Lung (tissue), 11 donors: ENCODE measurements at regions not wholly inside any gene's neighbourhood (a gene's known extent, or its start where the extent isn't known, plus 50 kb on each side); places are given as distances from the start of the nearest gene placed in this dataset.

Experiments used
- ATAC-seq: fragments of 200-7000 bp; cut with Tn5 transposase; one replicate; pipeline ENCODE4 v1.9.1; 2020; ENCODE audit warnings: moderate number of reproducible peaks; ENCODE audit not compliant: insufficient read depth, low FRiP score
- DNase-seq, 3 donors: peaks; one replicate each; pipeline ENCODE4 v3.0.0-alpha.2; 2013 to 2017
- H3K27ac ChIP-seq, 2 donors: one replicate each; pipeline ENCODE4 v1.5.1; 2013; ENCODE audit warnings: mild to moderate bottlenecking in 2 of 2, moderate library complexity in 2 of 2, control low read depth in 1 of 2, inconsistent platforms in 1 of 2, low read depth in 1 of 2, low read length in 1 of 2
- H3K27me3 ChIP-seq, 3 donors: one replicate each; pipeline ENCODE4 v1.5.1; 2013; ENCODE audit warnings: low read length in 2 of 3; ENCODE audit not compliant: control insufficient read depth in 3 of 3, insufficient read depth in 3 of 3
- H3K36me3 ChIP-seq, 4 donors: one replicate each; pipeline ENCODE4 v1.5.1; 2013; ENCODE audit warnings: low read length in 4 of 4, mild to moderate bottlenecking in 1 of 4, moderate library complexity in 1 of 4; ENCODE audit not compliant: control insufficient read depth in 4 of 4, insufficient read depth in 4 of 4
- H3K4me1 ChIP-seq, 5 donors: one replicate each; pipeline ENCODE4 v1.5.1; 2013; ENCODE audit warnings: low read length in 5 of 5, mild to moderate bottlenecking in 2 of 5, moderate library complexity in 1 of 5; ENCODE audit not compliant: control insufficient read depth in 5 of 5, insufficient read depth in 5 of 5
- H3K4me3 ChIP-seq: one replicate; pipeline ENCODE4 v1.5.1; 2013; ENCODE audit warnings: mild to moderate bottlenecking, control low read depth, moderate library complexity
- H3K9ac ChIP-seq, 2 donors: one replicate each; pipeline ENCODE4 v1.5.1; 2013; ENCODE audit warnings: low read length in 2 of 2, control low read depth in 1 of 2; ENCODE audit not compliant: insufficient read depth in 1 of 2
- H3K9me3 ChIP-seq, 4 donors: one replicate each; pipeline ENCODE4 v1.5.1; 2013; ENCODE audit warnings: low read length in 3 of 4, mild to moderate bottlenecking in 1 of 4, moderate library complexity in 1 of 4; ENCODE audit not compliant: control insufficient read depth in 4 of 4, insufficient read depth in 3 of 4
- CTCF ChIP-seq: IDR thresholded peaks from 2 replicates; pipeline ENCODE4 v1.5.1; 2012; ENCODE audit warnings: mild to moderate bottlenecking; ENCODE audit errors: control extremely low read depth, extremely low read depth
- WGBS, 2 donors: extraction: QIAGEN DNeasy Blood & Tissue Kit; methylation state at CpG; one replicate each; pipeline ENCODE4 v1.1.7; 2013; 5-methylcytosine and 5-hydroxymethylcytosine counted together
- donor health status: control.
- donor health status: control.
- donor health status: Bipolar disorder and iron deficiency.
- donor health status: healthy.
- donor health status: DM: yes; HTN: yes; CAD: no.

- DNase-seq (no peak), ATAC-seq (no peak)
- peaks cover 0 to 4% (median 0%) of the 10 kb centered on the region in 5 donors for H3K4me1 ChIP-seq
- H3K27me3 ChIP-seq, result no peaks in the 10 kb centered on the region
- no peak overlapping the region for H3K9ac ChIP-seq
- no peak for TF ChIP-seq CTCF
- no peak overlapping the region for H3K27ac ChIP-seq
- H3K4me3 ChIP-seq, result no peak overlapping the region
- 96 to 97% methylated on average over 2 of the region's 2 CpGs for WGBS, 2 donors
- H3K9me3 ChIP-seq, result peaks cover 0 to 4% (median 0%) of the 10 kb centered on the region in 4 donors
- H3K36me3 ChIP-seq, result no peaks in the 10 kb centered on the region
Observed at GRCh38 chr13:99031832-99032231, 54.0 kb upstream of the DOCK9 start.

- Histone ChIP-seq H3K36me3 (no peaks in the 10 kb centered on the region), H3K9me3 (peaks cover 0 to 3% (median 0%) of the 10 kb centered on the region in 4 donors), H3K4me3 (no peak overlapping the region), H3K27me3 (no peaks in the 10 kb centered on the region), H3K27ac (no peak overlapping the region), H3K9ac (no peak overlapping the region), H3K4me1 (peaks cover 0 to 4% (median 0%) of the 10 kb centered on the region in 5 donors)
- peak; percentile 45 for TF ChIP-seq CTCF
- ATAC-seq, result no peak
- peak in 2 of 3 donors; percentile 67 to 69 for DNase-seq
Observed at GRCh38 chr13:99033814-99034213, 56.0 kb upstream of the DOCK9 start.

GRCh38 chr13:99034333-99035085 lies 56.6 kb upstream of the DOCK9 start:
- no peak overlapping the region for H3K9ac ChIP-seq
- H3K27me3 ChIP-seq, result no peaks in the 10 kb centered on the region
- TF ChIP-seq CTCF, result no peak
- ATAC-seq (no peak), DNase-seq (no peak)
- peaks cover 0 to 4% (median 0%) of the 10 kb centered on the region in 5 donors for H3K4me1 ChIP-seq
- no peaks in the 10 kb centered on the region for H3K9me3 ChIP-seq
- WGBS, 2 donors, result 84 to 90% methylated on average over 5 of the region's 5 CpGs
- no peak overlapping the region for H3K27ac ChIP-seq
- no peaks in the 10 kb centered on the region for H3K36me3 ChIP-seq
- no peak overlapping the region for H3K4me3 ChIP-seq
